ENCODE measurements at regions not wholly inside any gene's neighbourhood (a gene's known extent, or its start where the extent isn't known, plus 50 kb on each side); places are given as distances from the start of the nearest gene placed in this dataset.

GRCh38 chr4:180641495-180641894, 1601.7 kb upstream of the TENM3 start:
- TF ChIP-seq, protein P1, sequence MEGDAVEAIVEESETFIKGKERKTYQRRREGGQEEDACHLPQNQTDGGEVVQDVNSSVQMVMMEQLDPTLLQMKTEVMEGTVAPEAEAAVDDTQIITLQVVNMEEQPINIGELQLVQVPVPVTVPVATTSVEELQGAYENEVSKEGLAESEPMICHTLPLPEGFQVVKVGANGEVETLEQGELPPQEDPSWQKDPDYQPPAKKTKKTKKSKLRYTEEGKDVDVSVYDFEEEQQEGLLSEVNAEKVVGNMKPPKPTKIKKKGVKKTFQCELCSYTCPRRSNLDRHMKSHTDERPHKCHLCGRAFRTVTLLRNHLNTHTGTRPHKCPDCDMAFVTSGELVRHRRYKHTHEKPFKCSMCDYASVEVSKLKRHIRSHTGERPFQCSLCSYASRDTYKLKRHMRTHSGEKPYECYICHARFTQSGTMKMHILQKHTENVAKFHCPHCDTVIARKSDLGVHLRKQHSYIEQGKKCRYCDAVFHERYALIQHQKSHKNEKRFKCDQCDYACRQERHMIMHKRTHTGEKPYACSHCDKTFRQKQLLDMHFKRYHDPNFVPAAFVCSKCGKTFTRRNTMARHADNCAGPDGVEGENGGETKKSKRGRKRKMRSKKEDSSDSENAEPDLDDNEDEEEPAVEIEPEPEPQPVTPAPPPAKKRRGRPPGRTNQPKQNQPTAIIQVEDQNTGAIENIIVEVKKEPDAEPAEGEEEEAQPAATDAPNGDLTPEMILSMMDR (IDR thresholded peaks at IDR 0.05; ENCODE audit: borderline replicate concordance, extremely low read depth, low read length, poor library complexity, severe bottlenecking) = no peak
- no peak for TF ChIP-seq EZH2 (IDR thresholded peaks at IDR 0.05; ENCODE audit: borderline replicate concordance, low read depth, low read length, severe bottlenecking)
